Naive thymus-derived CD8-positive, alpha-beta T cell (primary cell): ENCODE measurements at regions not wholly inside any gene's neighbourhood (a gene's known extent, or its start where the extent isn't known, plus 50 kb on each side); places are given as distances from the start of the nearest gene placed in this dataset.

Experiments
- ATAC-seq, 2 donors: fragments of 150-1000 bp; cut with Tn5 transposase in 1 of 2; sonication (Bioruptor Pico), chemical (Tn5 transposase) in 1 of 2; 1 replicate in 1 of 2; 2 replicates in 1 of 2; pipeline ENCODE4 v1.10.0; 2021; ENCODE audit warnings: mild to moderate bottlenecking in 2 of 2, moderate library complexity in 2 of 2
- POLR2A ChIA-PET: fragments of 350-600 bp; sonication (Branson Sonifier 250); formaldehyde crosslinking; loops from one replicate; lab custom pipeline; 2021; ENCODE audit warnings: antibody characterized with exemption; lab: Charles Lee
- DNase-seq, 10 donors: peaks; one replicate each; pipeline versions ENCODE4 v3.0.0 to v3.0.0-alpha.2; 2020 to 2022
- H3K27ac Mint-ChIP-seq, 10 donors: one replicate each; pipeline ENCODE4 v1.8.0; 2020 to 2022; ENCODE audit warnings: mild to moderate bottlenecking in 10 of 10, mixed read lengths in 10 of 10, moderate library complexity in 4 of 10, inconsistent platforms in 1 of 10
- H3K27me3 Mint-ChIP-seq, 5 donors: one replicate each; pipeline ENCODE4 v1.8.0; 2021 to 2022; ENCODE audit warnings: mixed read lengths in 5 of 5
- H3K36me3 Mint-ChIP-seq, 3 donors: one replicate each; pipeline ENCODE4 v1.8.0; 2020 to 2022; ENCODE audit warnings: mixed read lengths in 3 of 3, mild to moderate bottlenecking in 2 of 3, inconsistent platforms in 1 of 3
- H3K4me1 Mint-ChIP-seq, 4 donors: one replicate each; pipeline ENCODE4 v1.8.0; 2021 to 2022; ENCODE audit warnings: mixed read lengths in 4 of 4
- H3K4me3 Mint-ChIP-seq, 10 donors: one replicate each; pipeline ENCODE4 v1.8.0; 2020 to 2022; ENCODE audit warnings: mild to moderate bottlenecking in 10 of 10, mixed read lengths in 10 of 10, moderate library complexity in 6 of 10, inconsistent platforms in 1 of 10
- H3K9me3 Mint-ChIP-seq, 9 donors: one replicate each; pipeline ENCODE4 v1.8.0; 2020 to 2022; ENCODE audit warnings: mixed read lengths in 9 of 9, mild to moderate bottlenecking in 3 of 9, inconsistent platforms in 1 of 9, moderate library complexity in 1 of 9

DNA sequence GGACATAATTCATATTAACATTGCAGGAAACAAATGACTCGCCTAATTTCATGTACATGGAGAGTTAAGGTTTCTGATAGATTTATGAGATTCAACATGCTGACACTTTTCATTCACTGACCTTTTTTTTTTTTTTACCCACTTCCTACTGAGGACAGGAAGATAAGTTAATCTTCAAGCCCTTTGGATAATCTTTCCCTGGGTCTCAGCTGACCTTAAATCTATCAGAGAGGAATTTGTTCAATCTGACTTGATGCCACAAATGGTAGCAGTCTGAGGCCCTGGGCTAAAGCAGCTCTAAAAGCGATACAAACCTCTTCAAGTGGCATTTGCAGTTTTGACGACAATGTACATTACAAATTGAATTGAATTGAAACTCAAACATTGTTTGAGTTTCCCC lies 493.3 kb upstream of the SORCS1 start:
- peaks cover 0 to 9% (median 5%) of the 10 kb centered on the region in 4 donors for H3K4me1 Mint-ChIP-seq
- DNase-seq: no peak
- peaks cover 0 to 11% (median 2%) of the 10 kb centered on the region in 9 donors for H3K9me3 Mint-ChIP-seq
- H3K27me3 Mint-ChIP-seq: no peaks in the 10 kb centered on the region
- no peak overlapping the region for H3K27ac Mint-ChIP-seq
- H3K4me3 Mint-ChIP-seq: no peak overlapping the region
- ATAC-seq: no peak
- peaks cover 0 to 5% (median 0%) of the 10 kb centered on the region in 3 donors for H3K36me3 Mint-ChIP-seq
- POLR2A ChIA-PET: no interaction called here

DNA sequence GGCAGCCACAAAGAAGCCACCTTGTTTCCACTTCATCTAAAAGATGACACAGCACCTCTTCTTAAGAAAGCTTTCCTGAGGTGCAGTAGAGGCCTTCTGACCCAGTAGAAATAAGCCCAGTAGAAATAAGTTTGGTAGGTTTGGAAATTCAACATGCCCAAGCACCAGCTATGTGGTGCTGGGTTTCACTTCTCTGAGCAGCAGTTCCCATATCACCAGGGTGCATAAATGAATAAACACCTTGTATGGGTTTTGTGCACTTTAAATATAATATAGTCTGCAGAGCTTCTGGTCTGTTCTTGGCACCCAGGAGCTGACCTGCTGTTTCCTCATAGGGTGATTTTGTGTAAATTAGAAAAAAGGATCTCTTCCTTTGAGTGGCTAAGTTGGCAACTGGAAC lies 492.4 kb upstream of the SORCS1 start:
- peaks cover 0 to 9% (median 5%) of the 10 kb centered on the region in 4 donors for H3K4me1 Mint-ChIP-seq
- DNase-seq (no peak), ATAC-seq (no peak)
- H3K4me3 Mint-ChIP-seq: no peak overlapping the region
- POLR2A ChIA-PET: no interaction called here
- H3K36me3 Mint-ChIP-seq: peaks cover 0 to 5% (median 0%) of the 10 kb centered on the region in 3 donors
- no peaks in the 10 kb centered on the region for H3K27me3 Mint-ChIP-seq
- H3K27ac Mint-ChIP-seq: no peak overlapping the region
- peaks cover 0 to 10% (median 2%) of the 10 kb centered on the region in 9 donors for H3K9me3 Mint-ChIP-seq

DNA sequence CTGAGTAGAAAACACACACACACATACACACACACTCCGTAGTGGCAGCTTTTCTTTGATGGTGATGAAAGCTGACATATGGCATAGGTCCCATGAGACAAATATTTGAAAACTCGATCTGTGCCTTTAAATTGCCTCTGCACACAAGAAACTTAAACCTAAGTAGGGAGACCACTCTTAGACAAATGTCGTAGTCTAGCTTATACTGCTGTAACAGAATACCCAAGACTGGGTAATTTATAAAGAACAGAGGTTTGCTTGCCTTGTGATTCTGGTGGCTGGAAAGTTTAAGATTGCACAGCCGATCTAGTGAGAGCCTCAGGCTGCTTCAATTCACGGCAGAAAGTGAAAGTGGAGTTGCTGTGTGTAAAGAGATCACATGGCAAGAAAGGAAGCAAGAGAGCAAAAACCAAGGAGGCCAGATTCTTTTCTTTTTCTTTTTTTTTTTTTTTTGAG lies 489.4 kb upstream of the SORCS1 start:
- Mint-ChIP-seq H3K36me3 (peaks cover 0 to 5% (median 0%) of the 10 kb centered on the region in 3 donors), H3K27me3 (no peaks in the 10 kb centered on the region), H3K27ac (peak overlapping the region in 3 of 10 donors; percentile 48 to 79 (median 48)), H3K4me1 (peaks cover 0 to 9% (median 5%) of the 10 kb centered on the region in 4 donors), H3K9me3 (peaks cover 0 to 10% (median 0%) of the 10 kb centered on the region in 9 donors), H3K4me3 (peak overlapping the region in 8 of 10 donors; percentile 15 to 62 (median 50))
- ATAC-seq (no peak), DNase-seq (no peak)
- POLR2A ChIA-PET: interaction anchor here (0.7 kb wide), 1 partner anchor 30 kb away, joined by 3 read pairs; no protein-coding TSS in a partner anchor

DNA sequence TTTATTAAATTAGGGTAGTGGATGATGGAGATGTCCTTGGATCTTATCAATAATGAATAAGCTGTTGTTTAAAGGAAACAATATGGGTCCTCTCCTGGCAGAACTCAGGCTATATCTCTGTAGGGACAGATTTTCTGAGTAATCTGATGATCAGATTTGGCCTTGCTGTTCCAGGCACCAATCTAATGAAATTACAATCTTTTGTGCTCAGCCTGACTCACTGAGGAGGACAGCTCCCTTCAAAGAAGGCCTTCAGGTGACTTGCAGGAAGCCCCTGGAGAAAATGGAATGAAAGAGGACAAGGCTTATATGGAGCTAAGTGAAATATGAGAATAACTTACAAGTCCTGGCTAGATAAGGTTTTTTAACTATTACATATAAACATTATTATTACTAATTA lies 486.4 kb upstream of the SORCS1 start:
- POLR2A ChIA-PET: no interaction called here
- Mint-ChIP-seq H3K27me3 (no peaks in the 10 kb centered on the region), H3K27ac (no peak overlapping the region), H3K4me1 (peaks cover 0 to 9% (median 5%) of the 10 kb centered on the region in 4 donors), H3K36me3 (no peaks in the 10 kb centered on the region), H3K9me3 (peaks cover 0 to 6% (median 0%) of the 10 kb centered on the region in 9 donors), H3K4me3 (no peak overlapping the region)
- no peak for DNase-seq
- no peak for ATAC-seq

DNA sequence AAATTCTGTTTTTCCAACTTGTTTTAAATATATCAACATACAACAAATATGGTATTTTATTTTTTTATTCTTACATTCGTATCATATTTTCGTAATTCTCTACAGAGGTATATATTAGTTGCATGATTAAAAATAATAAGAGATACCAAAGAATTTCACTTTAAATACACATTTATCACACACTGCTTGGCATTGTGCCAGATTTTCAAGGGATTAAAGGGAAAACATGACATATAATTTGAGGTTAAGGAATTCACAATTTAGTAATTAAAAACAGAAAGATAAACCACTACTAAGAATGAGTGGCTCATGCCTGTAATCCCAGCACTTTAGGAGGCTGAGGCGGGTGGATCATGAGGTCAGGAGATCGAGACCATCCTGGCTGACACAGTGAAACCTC lies 484.7 kb upstream of the SORCS1 start:
- Mint-ChIP-seq H3K27ac (no peak overlapping the region), H3K4me1 (peaks cover 0 to 6% (median 3%) of the 10 kb centered on the region in 4 donors), H3K36me3 (no peaks in the 10 kb centered on the region), H3K9me3 (peaks cover 0 to 6% (median 0%) of the 10 kb centered on the region in 9 donors), H3K4me3 (no peak overlapping the region), H3K27me3 (no peaks in the 10 kb centered on the region)
- POLR2A ChIA-PET: no interaction called here
- DNase-seq (no peak), ATAC-seq (no peak)

DNA sequence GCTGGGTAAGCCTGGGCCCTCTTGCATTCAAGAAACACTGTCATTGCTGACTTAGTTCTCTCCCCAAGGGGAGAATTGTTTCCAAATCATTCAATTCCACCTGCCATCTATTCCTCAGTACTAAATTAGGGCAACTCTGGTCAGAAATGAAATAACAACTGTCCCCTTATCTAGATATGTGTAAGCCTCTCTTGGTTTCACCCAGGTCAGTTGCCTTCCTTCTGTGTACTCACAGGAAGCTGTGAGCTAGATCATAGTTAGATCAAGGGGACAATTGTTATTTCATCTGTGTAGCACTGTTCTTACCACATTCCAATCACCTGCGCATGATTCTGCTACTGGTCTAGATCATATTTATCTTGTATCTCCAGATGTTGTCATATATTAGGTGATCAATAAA lies 483.0 kb upstream of the SORCS1 start:
- H3K27ac Mint-ChIP-seq: no peak overlapping the region
- POLR2A ChIA-PET: no interaction called here
- no peaks in the 10 kb centered on the region for H3K4me1 Mint-ChIP-seq
- DNase-seq (no peak), ATAC-seq (no peak)
- no peaks in the 10 kb centered on the region for H3K36me3 Mint-ChIP-seq
- peaks cover 0 to 6% (median 0%) of the 10 kb centered on the region in 9 donors for H3K9me3 Mint-ChIP-seq
- no peak overlapping the region for H3K4me3 Mint-ChIP-seq
- no peaks in the 10 kb centered on the region for H3K27me3 Mint-ChIP-seq

DNA sequence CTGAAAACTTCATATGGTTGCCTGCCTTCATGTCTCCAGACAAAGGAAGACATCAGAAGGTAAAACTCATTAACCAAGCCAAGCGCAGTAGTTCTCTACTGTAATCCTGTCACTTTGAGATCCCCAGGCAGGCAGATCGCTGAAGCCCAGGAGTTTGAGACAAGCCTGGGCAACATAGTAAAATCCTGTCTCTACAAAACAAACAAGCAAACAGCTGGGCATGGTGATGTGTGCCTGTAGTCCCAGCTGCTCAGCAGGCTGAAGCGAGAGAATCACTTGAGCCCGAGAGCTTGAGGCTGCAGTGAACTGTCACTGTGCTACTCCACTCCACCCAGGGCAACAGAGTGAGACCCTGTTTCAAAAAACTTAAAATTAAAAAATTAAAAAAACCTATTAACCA lies 467.4 kb upstream of the SORCS1 start:
- no peak overlapping the region for H3K27ac Mint-ChIP-seq
- ATAC-seq: no peak
- peaks cover 0 to 13% (median 2%) of the 10 kb centered on the region in 9 donors for H3K9me3 Mint-ChIP-seq
- H3K27me3 Mint-ChIP-seq: no peaks in the 10 kb centered on the region
- no peak for DNase-seq
- no peaks in the 10 kb centered on the region for H3K36me3 Mint-ChIP-seq
- no peaks in the 10 kb centered on the region for H3K4me1 Mint-ChIP-seq
- H3K4me3 Mint-ChIP-seq: no peak overlapping the region
- POLR2A ChIA-PET: no interaction called here

DNA sequence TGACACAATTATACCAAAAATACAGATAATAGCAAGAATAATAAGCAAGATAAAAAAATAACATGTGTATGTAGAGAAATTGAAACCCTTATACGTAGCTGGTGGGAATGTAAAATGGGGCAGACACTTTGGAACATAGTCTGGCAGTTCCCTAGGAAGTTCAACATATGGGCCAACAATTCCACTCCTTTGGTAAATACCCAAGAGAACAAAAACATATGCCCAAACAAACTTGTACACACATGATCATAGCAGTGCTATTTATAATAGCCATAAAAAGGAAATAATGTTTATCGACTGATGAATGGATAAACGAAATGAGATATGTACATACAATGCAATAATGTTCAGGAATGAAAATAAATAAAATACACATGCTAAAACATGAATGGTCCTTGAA lies 462.4 kb upstream of the SORCS1 start:
- DNase-seq: no peak
- POLR2A ChIA-PET: no interaction called here
- no peak overlapping the region for H3K4me3 Mint-ChIP-seq
- ATAC-seq: no peak
- peaks cover 0 to 17% (median 2%) of the 10 kb centered on the region in 9 donors for H3K9me3 Mint-ChIP-seq
- no peaks in the 10 kb centered on the region for H3K27me3 Mint-ChIP-seq
- no peaks in the 10 kb centered on the region for H3K4me1 Mint-ChIP-seq
- no peak overlapping the region for H3K27ac Mint-ChIP-seq
- no peaks in the 10 kb centered on the region for H3K36me3 Mint-ChIP-seq

DNA sequence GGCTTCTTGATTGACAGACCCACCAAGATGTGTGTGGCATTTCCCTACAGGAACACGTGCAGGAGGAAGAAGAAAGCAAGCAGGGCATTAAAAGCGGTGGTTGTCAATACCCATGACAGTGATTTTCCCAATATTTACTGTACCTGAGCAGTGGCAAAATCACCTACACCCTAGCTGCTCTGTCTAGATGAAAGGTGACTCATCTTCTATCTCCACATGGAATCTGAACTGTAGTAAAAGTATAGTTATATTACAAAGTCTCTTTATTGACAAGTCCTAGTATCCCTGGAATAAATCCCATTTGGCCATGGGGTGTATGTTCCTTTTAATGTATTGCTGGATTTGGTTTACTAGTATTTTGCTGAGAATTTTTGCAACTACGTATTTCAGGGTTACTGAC lies 458.8 kb upstream of the SORCS1 start:
- peaks cover 0 to 23% (median 6%) of the 10 kb centered on the region in 9 donors for H3K9me3 Mint-ChIP-seq
- no peak overlapping the region for H3K27ac Mint-ChIP-seq
- H3K36me3 Mint-ChIP-seq: no peaks in the 10 kb centered on the region
- no peaks in the 10 kb centered on the region for H3K4me1 Mint-ChIP-seq
- no peaks in the 10 kb centered on the region for H3K27me3 Mint-ChIP-seq
- ATAC-seq (no peak), DNase-seq (no peak)
- no peak overlapping the region for H3K4me3 Mint-ChIP-seq
- POLR2A ChIA-PET: no interaction called here

DNA sequence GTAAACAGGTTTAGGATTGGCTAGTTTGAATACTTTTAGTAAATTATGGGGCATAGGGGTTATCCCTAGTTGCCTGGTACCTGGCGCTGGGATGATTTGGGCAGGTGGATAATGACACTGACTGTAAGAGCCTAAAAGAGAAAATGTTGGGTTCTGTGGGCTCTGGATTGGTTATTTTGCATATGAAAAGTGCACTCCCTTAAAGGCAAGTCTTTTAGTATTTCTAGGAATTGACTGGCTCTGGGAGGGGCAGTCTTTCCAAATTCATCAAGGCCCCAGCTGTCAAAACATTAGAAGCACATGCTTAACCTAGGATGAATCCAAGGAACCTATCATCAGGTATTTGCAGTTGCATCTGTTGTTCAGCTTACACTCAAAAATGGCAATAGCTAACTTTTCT lies 454.6 kb upstream of the SORCS1 start:
- no peaks in the 10 kb centered on the region for H3K4me1 Mint-ChIP-seq
- POLR2A ChIA-PET: no interaction called here
- DNase-seq: no peak
- no peaks in the 10 kb centered on the region for H3K27me3 Mint-ChIP-seq
- no peak for ATAC-seq
- H3K4me3 Mint-ChIP-seq: no peak overlapping the region
- no peaks in the 10 kb centered on the region for H3K36me3 Mint-ChIP-seq
- H3K27ac Mint-ChIP-seq: no peak overlapping the region
- H3K9me3 Mint-ChIP-seq: peaks cover 0 to 30% (median 7%) of the 10 kb centered on the region in 9 donors

DNA sequence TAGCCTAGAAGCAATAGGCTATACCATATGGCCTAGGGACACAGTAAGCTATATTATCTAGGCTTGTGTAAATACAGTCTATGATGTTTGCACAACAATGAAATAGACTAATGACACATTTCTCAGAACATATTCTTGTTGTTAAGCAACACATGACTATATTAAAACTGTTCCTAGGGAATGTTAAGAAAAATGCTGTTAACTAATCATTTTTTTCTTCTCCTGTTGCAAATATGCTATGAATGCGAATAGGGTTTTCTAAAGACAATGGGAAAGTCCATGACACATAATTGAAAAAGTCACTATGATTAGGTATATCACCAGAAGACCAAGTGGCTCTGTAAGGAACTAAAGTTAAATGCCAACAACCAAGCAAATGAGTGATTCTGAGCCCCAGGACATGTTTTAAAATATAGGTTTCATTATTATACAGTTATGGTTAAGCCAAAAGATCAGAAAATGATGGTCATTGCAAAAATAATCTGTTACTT lies 454.0 kb upstream of the SORCS1 start:
- no peaks in the 10 kb centered on the region for H3K4me1 Mint-ChIP-seq
- POLR2A ChIA-PET: no interaction called here
- no peak overlapping the region for H3K4me3 Mint-ChIP-seq
- no peaks in the 10 kb centered on the region for H3K36me3 Mint-ChIP-seq
- no peaks in the 10 kb centered on the region for H3K27me3 Mint-ChIP-seq
- DNase-seq (no peak), ATAC-seq (no peak)
- H3K9me3 Mint-ChIP-seq: peaks cover 0 to 25% (median 5%) of the 10 kb centered on the region in 9 donors
- no peak overlapping the region for H3K27ac Mint-ChIP-seq

DNA sequence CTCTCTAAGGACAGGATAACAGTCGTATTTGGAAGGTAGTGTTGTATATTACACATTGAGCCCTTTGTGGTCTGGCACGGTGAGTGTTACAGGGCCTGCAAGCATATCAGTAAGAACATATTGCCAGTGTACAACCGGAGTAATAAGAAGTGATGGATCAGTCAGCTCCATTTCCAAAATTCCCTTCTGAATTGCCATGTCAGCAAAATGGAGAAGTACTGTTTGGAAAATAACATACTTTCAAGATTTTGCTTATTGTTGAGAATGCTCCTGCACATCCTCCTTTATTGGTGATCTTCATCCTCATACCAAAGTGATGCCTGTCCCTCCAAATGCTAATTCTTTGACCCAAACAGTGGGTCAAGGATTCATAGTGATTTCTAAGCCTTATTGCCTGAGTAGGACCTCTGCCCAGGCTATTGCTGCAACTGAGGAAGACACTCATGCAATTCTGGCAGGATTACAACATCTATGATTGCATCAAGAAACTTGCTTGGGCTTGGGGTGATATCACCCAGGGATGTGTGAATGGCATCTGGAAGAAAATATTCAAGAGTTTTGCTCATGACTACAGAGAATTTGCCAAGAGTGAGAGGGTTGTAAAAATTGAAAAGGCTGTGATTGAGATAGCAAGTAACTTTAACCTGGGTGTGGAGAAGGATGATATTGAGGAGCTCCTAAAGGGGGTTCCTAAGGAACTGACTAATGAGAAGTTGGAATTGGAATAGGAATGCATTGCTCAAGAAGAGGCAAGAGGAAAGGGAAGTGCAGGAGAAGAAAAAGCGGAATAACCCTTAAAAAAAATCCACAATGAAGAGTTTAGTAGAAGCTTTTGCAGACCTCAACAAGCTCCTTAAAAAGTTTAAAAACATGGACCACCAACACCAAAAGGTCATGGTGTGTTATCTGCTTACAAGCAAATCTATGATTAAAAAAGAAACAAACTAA lies 452.2 kb upstream of the SORCS1 start:
- no peaks in the 10 kb centered on the region for H3K36me3 Mint-ChIP-seq
- ATAC-seq: no peak
- POLR2A ChIA-PET: no interaction called here
- peaks cover 0 to 25% (median 5%) of the 10 kb centered on the region in 9 donors for H3K9me3 Mint-ChIP-seq
- no peak overlapping the region for H3K27ac Mint-ChIP-seq
- H3K27me3 Mint-ChIP-seq: no peaks in the 10 kb centered on the region
- DNase-seq: no peak
- H3K4me1 Mint-ChIP-seq: no peaks in the 10 kb centered on the region
- no peak overlapping the region for H3K4me3 Mint-ChIP-seq

DNA sequence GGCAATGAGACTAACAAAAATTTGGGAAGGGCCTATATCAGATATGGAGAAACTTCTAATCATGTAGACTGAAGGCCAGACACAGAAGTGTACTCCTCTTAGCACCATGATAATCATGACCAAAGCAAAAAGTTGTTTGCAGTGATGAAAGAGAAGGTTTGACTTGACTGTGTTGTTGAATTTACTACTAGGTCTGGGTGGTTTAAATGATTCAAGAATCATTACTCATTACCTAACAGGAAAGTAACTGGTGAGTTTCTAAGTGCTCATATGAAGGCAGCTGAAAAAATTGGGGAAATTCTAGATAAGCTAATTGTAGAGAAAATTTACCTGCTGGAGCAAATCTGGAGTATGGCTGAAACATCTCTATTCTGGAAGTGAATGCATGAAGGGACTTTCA lies 451.5 kb upstream of the SORCS1 start:
- ATAC-seq: no peak
- H3K27me3 Mint-ChIP-seq: no peaks in the 10 kb centered on the region
- H3K4me1 Mint-ChIP-seq: no peaks in the 10 kb centered on the region

More for the DNA sequence above, 451.5 kb upstream of the SORCS1 start:
- Mint-ChIP-seq H3K27ac (no peak overlapping the region), H3K36me3 (no peaks in the 10 kb centered on the region), H3K4me3 (no peak overlapping the region), H3K9me3 (peaks cover 0 to 25% (median 6%) of the 10 kb centered on the region in 9 donors)
- POLR2A ChIA-PET: no interaction called here
- no peak for DNase-seq
